H1 (cell line): ENCODE measurements at regions not wholly inside any gene's neighbourhood (a gene's known extent, or its start where the extent isn't known, plus 50 kb on each side); places are given as distances from the start of the nearest gene placed in this dataset.

Source experiments
- CHD2 ChIP-seq: IDR thresholded peaks from 2 replicates; pipeline ENCODE4 v1.6.1; 2012; ENCODE audit warnings: low read length, improper control_type of control experiment
- CTCF ChIP-seq, 3 experiments: IDR thresholded peaks; 1 replicate in 2 of 3; 2 replicates in 1 of 3; pipeline versions ENCODE4 v1.5.1 to v1.6.1; 2011; ENCODE audit warnings: low read length in 3 of 3, mild to moderate bottlenecking in 3 of 3, inconsistent platforms in 2 of 3, low read depth in 1 of 3, moderate library complexity in 1 of 3; ENCODE audit not compliant: insufficient read depth in 1 of 3; ENCODE audit errors: control extremely low read depth in 1 of 3
- E2F6 ChIP-seq: IDR thresholded peaks from 2 replicates; pipeline ENCODE4 v1.6.1; 2012; ENCODE audit warnings: inconsistent platforms
- GABPA ChIP-seq: IDR thresholded peaks from 2 replicates; pipeline ENCODE4 v1.6.1; 2011; ENCODE audit warnings: mild to moderate bottlenecking, low read length, moderate library complexity, borderline replicate concordance; ENCODE audit not compliant: insufficient read depth
- POLR2A ChIP-seq, 2 experiments: IDR thresholded peaks; 1 replicate in 1 of 2; 2 replicates in 1 of 2; pipeline ENCODE4 v1.6.1; 2011; ENCODE audit warnings: low read depth in 2 of 2, low read length in 2 of 2, mild to moderate bottlenecking in 2 of 2; ENCODE audit errors: control extremely low read depth in 1 of 2
- RFX5 ChIP-seq: IDR thresholded peaks from 2 replicates; pipeline ENCODE4 v1.6.1; 2011; ENCODE audit warnings: low read depth, low read length, improper control_type of control experiment, borderline replicate concordance
- RXRA ChIP-seq: IDR thresholded peaks from 2 replicates; pipeline ENCODE4 v1.6.1; 2011; ENCODE audit warnings: low read depth, mild to moderate bottlenecking, low read length, moderate library complexity; ENCODE audit not compliant: insufficient read depth
- SP2 ChIP-seq: IDR thresholded peaks from 2 replicates; pipeline ENCODE4 v1.6.1; 2012; ENCODE audit warnings: mild to moderate bottlenecking, low read length, inconsistent platforms
- SUZ12 ChIP-seq: fragments of 200-600 bp; sonication (generic); IDR thresholded peaks from 2 replicates; pipeline ENCODE4 v1.6.1; 2012; ENCODE audit warnings: mild to moderate bottlenecking, inconsistent platforms, low read length, moderate library complexity, mixed read lengths
- TAF1 ChIP-seq: IDR thresholded peaks from 2 replicates; pipeline ENCODE4 v1.6.1; 2011; ENCODE audit warnings: mild to moderate bottlenecking, low read depth, low read length
- TBP ChIP-seq: IDR thresholded peaks from 2 replicates; pipeline ENCODE4 v1.6.1; 2011; ENCODE audit warnings: low read depth, low read length, improper control_type of control experiment
- USF2 ChIP-seq: IDR thresholded peaks from 2 replicates; pipeline ENCODE4 v1.6.1; 2011; ENCODE audit warnings: low read length, improper control_type of control experiment
- YY1 ChIP-seq: IDR thresholded peaks from 2 replicates; pipeline ENCODE4 v1.6.1; 2011; ENCODE audit warnings: low read depth, mild to moderate bottlenecking, low read length

GRCh38 chr17:33574942-33575445 lies 281.9 kb upstream of the ASIC2 start:
- TF ChIP-seq CTCF (IDR thresholded peaks at IDR 0.05; ENCODE audit: control extremely low read depth in 1 of 3, insufficient read depth in 1 of 3, low read depth in 1 of 3, low read length in 3 of 3) (no peak), POLR2A (IDR thresholded peaks at IDR 0.05; ENCODE audit: control extremely low read depth in 1 of 2, low read depth in 2 of 2, low read length in 2 of 2) (no peak), SP2 (no peak), RFX5 (no peak), GABPA (no peak), TAF1 (no peak), RXRA (no peak), E2F6 (no peak), SUZ12 (no peak), CHD2 (no peak), USF2 (no peak), YY1 (no peak), TBP (no peak)
